SHP77 treated with DMSO at 0.1 percent for 48 hours (cell line): ENCODE measurements at regions not wholly inside any gene's neighbourhood (a gene's known extent, or its start where the extent isn't known, plus 50 kb on each side); places are given as distances from the start of the nearest gene placed in this dataset.
A peak's percentile ranks its signal among the peaks of the same experiment; 100 is the strongest.
"Not testable (repeated sequence)": the region's sequence is repeated elsewhere in the genome, so short reads cannot be mapped to it uniquely, and the experiment has no call there.

ENCODE experiments used
- DNase-seq: peaks from one replicate; lab custom pipeline; 2025; lab: John Stamatoyannopoulos, UW

- DNase-seq: no peak
Measured at GRCh38 chr5:87784879-87785495, 372.3 kb upstream of the CCNH start.

GRCh38 chr5:87784311-87784710, 371.6 kb upstream of the CCNH start:
- no peak for DNase-seq

GRCh38 chr5:87782916-87783315, 370.2 kb upstream of the CCNH start:
- no peak for DNase-seq

- no peak for DNase-seq
Measured at GRCh38 chr5:87781976-87782375, 369.2 kb upstream of the CCNH start.

- peak; percentile 72 for DNase-seq
Measured at GRCh38 chr5:87780831-87781760, 368.4 kb upstream of the CCNH start.

- DNase-seq: no peak
Measured at GRCh38 chr5:87778876-87779275, 366.1 kb upstream of the CCNH start.

GRCh38 chr5:87777877-87778276, 365.1 kb upstream of the CCNH start:
- DNase-seq: no peak

- no peak for DNase-seq
Measured at GRCh38 chr5:87776785-87777184, 364.1 kb upstream of the CCNH start.

- DNase-seq: not testable (repeated sequence)
Measured at GRCh38 chr5:87776302-87776701, 363.6 kb upstream of the CCNH start.

GRCh38 chr5:87775228-87775627, 362.5 kb upstream of the CCNH start:
- no peak for DNase-seq

- DNase-seq: no peak
Measured at GRCh38 chr5:87774804-87775203, 362.1 kb upstream of the CCNH start.

- DNase-seq: no peak
Measured at GRCh38 chr5:87770601-87771121, 357.9 kb upstream of the CCNH start.

GRCh38 chr5:87770016-87770570, 357.4 kb upstream of the CCNH start:
- no peak for DNase-seq

- no peak for DNase-seq
Measured at GRCh38 chr5:87769157-87769556, 356.4 kb upstream of the CCNH start.

- no peak for DNase-seq
Measured at GRCh38 chr5:87768190-87768589, 355.5 kb upstream of the CCNH start.

- DNase-seq: no peak
Measured at GRCh38 chr5:87765009-87765408, 352.3 kb upstream of the CCNH start.

GRCh38 chr5:87762631-87763030, 349.9 kb upstream of the CCNH start:
- DNase-seq: no peak

- DNase-seq: no peak
Measured at GRCh38 chr5:87756951-87757350, 344.2 kb upstream of the CCNH start.

GRCh38 chr5:87755360-87755759, 342.6 kb upstream of the CCNH start:
- DNase-seq: no peak

GRCh38 chr5:87754009-87754757, 341.5 kb upstream of the CCNH start:
- DNase-seq: no peak

GRCh38 chr5:87752362-87752761, 339.6 kb upstream of the CCNH start:
- DNase-seq: no peak

- DNase-seq: no peak
Measured at GRCh38 chr5:87751824-87752223, 339.1 kb upstream of the CCNH start.
